LNCaP clone FGC (cell line): ENCODE measurements at regions not wholly inside any gene's neighbourhood (a gene's known extent, or its start where the extent isn't known, plus 50 kb on each side); places are given as distances from the start of the nearest gene placed in this dataset.

Experiments
- DNase-seq: peaks from one replicate; pipeline ENCODE4 v3.0.0-alpha.2; 2011; ENCODE audit warnings: low read depth
- H3K4me3 ChIP-seq: 2 replicates; pipeline ENCODE4 v1.5.1; 2011; ENCODE audit warnings: mild to moderate bottlenecking, low read depth, low read length, control low read depth
- TF ChIP-seq, protein P1 (sequence below): IDR thresholded peaks from 2 replicates; pipeline ENCODE4 v1.5.1; 2012; ENCODE audit warnings: mild to moderate bottlenecking; ENCODE audit not compliant: control insufficient read depth, insufficient read depth; ENCODE audit errors: extremely low read depth

DNA sequence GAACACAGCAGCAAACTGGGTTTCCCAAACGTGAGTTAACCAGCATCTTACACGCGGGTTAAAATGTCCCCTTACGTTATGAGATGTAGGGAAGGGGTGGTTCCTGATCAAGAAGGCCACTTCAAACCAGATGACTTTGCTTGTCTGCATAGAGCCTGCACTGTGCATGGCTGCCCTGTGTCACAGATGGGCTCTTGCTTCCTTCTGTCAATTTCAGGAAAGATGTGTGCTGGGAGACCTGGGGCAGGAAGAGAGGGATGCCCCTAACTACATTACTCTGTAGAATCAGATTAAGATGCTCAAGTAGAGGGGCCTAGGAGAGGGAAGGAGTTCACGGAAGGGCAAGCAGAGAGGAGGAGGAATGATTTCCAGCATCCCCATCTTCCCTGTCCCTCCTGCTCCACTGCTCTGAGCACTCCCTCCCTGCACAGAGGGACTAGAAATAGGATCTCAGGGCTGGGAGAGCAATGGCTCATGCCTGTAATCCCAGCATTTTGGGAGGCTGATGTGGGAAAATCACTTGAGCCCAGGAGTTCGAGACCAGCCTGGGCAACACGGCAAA lies 63.5 kb upstream of the ZMYND8 start:
- TF ChIP-seq, protein P1, sequence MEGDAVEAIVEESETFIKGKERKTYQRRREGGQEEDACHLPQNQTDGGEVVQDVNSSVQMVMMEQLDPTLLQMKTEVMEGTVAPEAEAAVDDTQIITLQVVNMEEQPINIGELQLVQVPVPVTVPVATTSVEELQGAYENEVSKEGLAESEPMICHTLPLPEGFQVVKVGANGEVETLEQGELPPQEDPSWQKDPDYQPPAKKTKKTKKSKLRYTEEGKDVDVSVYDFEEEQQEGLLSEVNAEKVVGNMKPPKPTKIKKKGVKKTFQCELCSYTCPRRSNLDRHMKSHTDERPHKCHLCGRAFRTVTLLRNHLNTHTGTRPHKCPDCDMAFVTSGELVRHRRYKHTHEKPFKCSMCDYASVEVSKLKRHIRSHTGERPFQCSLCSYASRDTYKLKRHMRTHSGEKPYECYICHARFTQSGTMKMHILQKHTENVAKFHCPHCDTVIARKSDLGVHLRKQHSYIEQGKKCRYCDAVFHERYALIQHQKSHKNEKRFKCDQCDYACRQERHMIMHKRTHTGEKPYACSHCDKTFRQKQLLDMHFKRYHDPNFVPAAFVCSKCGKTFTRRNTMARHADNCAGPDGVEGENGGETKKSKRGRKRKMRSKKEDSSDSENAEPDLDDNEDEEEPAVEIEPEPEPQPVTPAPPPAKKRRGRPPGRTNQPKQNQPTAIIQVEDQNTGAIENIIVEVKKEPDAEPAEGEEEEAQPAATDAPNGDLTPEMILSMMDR, result no peak
- no peak for DNase-seq
- H3K4me3 ChIP-seq, result no peak overlapping the region

DNA sequence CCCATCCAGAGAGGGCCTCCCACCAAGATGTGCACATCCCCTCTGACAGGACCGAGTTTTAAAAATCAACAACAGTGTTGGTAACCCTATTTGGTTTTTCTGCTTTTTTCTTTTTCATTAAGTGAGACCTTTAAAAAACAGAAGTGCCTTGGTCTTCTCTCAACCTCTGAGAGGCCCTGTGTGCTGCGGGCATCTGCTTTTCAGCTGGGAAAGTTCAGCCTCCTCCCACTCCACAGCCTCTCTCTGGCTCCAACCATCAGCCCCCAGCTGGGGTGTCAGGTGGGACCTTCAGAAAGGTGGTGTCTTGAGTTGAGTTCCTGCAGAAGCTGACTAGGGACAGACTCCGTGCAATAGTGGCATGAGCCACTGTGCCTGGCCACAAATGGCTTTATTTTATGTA lies 64.6 kb upstream of the ZMYND8 start:
- TF ChIP-seq, protein P1, result no peak
- no peak for DNase-seq
- no peak overlapping the region for H3K4me3 ChIP-seq

DNA sequence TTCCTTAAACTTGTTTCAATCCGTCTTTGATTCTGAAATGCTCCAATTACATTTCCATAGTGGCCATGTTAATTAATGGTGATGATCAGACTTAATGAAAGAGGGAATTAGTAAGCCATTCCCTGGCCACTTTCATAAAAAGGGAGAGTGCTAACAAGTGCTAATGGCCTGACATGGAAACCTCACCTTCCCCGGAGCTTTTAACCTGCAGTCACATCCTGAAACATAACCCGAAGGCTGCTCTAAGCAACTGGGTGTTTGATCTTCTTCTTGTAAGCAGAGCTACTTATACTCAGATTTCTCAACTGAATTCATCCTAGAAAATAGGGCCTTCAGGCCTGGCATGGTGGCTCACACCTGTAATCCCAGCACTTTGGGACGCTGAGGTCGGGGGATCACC lies 67.1 kb upstream of the ZMYND8 start:
- no peak overlapping the region for H3K4me3 ChIP-seq
- TF ChIP-seq, protein P1, result no peak
- DNase-seq, result no peak

DNA sequence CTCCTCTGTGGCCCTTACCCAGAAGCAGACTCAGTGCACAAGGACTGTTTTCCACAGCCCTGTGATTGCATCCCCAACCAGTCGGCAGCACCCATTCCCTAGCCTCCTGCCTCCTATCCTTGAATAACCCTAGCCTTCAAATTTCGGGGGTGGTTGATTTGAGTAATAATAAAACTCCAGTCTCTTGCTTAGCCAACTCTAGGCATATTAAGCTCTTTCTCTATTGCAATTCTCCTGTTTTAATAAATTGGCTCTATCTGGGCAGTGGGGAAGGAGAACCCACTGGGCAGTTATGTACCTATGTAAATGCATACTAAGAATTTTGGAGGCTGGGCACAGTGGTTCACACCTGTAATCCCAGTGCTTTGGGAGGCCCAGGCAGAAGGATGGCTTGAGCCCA lies 70.6 kb upstream of the ZMYND8 start:
- no peak overlapping the region for H3K4me3 ChIP-seq
- no peak for DNase-seq
- TF ChIP-seq, protein P1, result no peak

GRCh38 chr20:47427746-47428145 lies 71.2 kb upstream of the ZMYND8 start:
- TF ChIP-seq, protein P1, result no peak
- no peak for DNase-seq
- no peak overlapping the region for H3K4me3 ChIP-seq

GRCh38 chr20:47428164-47428563 lies 71.7 kb upstream of the ZMYND8 start:
- TF ChIP-seq, protein P1, result no peak
- no peak overlapping the region for H3K4me3 ChIP-seq
- no peak for DNase-seq

- H3K4me3 ChIP-seq, result no peak overlapping the region
Measured at GRCh38 chr20:47428851-47429336, 72.4 kb upstream of the ZMYND8 start.

More at GRCh38 chr20:47428851-47429336, 72.4 kb upstream of the ZMYND8 start:
- TF ChIP-seq, protein P1, result no peak
- no peak for DNase-seq
